OCI-M2 (cell line): ENCODE measurements at regions not wholly inside any gene's neighbourhood (a gene's known extent, or its start where the extent isn't known, plus 50 kb on each side); places are given as distances from the start of the nearest gene placed in this dataset.
"Not testable (repeated sequence)": the region's sequence is repeated elsewhere in the genome, so short reads cannot be mapped to it uniquely, and the experiment has no call there.

ENCODE experiments used
- DNase-seq: peaks from one replicate; lab custom pipeline; 2025; ENCODE audit not compliant: unreplicated experiment; lab: John Stamatoyannopoulos, UW

GRCh38 chr13:90014038-90014437 is 1333.4 kb upstream of the MIR17HG start:
- DNase-seq: no peak

DNA sequence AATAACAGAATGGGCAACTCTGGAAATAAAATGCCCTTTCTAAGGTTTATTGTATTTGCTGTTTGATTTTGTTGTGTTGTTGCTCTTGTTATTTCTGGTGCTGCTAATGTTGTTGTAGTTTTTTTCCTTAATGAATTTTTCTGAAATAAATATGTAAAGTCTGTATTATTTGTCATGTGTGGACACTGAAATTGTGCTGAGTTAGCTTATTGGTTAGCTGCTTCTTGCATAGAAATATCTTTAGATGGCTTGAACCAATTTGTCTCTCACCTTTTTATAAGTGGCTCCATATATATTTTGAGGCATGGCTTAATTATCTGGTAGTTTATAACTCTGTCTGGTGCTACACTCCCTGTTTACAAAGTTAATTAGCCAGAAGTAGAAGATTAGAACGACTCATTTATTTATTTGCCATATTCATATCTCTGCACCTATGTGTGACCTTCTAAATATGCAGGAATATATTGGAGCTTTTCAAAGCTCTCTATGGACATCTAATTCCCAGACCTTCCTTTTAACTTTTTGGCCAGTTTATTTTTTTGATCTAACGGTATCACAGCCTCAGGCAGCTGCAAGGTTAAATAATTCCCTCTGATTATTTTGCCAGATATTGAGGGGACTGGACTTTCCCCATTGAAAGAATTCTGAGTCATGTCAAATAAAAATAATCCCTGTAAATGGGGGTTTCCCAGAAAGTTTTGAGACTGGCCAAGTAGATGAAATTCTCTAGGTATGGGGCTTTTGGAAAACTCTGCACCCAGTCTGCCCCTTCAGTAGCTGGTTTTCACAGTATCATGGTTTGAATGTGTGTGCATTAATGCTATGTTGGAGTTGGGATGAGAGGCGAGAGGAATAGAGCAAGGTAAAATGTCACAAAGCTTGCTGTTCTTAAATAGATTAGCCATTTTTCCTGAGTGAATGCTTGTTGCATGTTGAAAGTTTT is 1331.7 kb upstream of the MIR17HG start:
- DNase-seq: no peak

- no peak for DNase-seq
These were observed 1330.8 kb upstream of the MIR17HG start for GRCh38 chr13:90016688-90017087.

DNA sequence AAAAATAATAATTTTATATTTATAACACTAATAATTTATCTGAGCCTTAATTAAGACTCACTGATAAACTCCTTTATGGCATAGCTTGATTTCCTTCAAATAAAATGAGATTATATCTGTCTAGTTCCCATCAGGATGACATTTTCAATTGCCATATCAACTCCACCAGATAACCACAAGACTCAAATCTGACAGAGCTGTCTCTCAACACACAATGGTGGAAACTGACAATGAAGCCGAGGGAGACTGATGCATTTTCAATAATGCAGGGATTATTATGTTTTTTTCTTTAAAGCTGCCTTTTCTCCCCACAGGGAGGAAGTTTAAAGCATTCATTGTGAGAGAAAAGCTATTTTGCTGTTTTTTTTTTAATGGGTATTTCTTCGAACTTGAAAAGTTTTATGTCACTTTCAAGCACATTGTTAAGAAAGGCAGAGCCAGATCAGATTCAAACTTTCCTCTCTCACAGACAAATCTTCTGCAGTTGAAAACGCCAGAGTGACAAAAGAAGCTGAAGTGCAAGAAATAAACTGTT is 1326.9 kb upstream of the MIR17HG start:
- DNase-seq: no peak

DNA sequence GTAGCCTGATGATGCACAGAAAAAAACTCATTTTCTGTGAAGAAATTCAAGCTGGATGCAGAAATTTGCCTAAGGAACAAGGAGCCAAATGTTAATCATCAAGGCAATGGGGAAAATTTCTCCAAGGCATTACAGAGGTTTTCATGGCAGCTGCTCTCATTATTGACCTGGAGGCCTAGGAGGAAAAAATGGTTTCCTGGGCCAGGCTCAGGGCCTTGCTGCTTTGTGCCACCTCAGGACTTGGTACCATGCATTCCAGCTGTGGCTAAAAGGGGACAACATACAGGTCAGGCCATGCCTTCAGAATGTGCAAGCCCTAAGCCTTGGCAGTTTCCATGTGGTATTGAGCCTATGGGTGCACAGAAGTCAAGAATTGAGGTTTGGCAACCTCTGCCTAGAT is 1320.1 kb upstream of the MIR17HG start:
- no peak for DNase-seq

GRCh38 chr13:90032313-90032712 is 1315.2 kb upstream of the MIR17HG start:
- no peak for DNase-seq

DNA sequence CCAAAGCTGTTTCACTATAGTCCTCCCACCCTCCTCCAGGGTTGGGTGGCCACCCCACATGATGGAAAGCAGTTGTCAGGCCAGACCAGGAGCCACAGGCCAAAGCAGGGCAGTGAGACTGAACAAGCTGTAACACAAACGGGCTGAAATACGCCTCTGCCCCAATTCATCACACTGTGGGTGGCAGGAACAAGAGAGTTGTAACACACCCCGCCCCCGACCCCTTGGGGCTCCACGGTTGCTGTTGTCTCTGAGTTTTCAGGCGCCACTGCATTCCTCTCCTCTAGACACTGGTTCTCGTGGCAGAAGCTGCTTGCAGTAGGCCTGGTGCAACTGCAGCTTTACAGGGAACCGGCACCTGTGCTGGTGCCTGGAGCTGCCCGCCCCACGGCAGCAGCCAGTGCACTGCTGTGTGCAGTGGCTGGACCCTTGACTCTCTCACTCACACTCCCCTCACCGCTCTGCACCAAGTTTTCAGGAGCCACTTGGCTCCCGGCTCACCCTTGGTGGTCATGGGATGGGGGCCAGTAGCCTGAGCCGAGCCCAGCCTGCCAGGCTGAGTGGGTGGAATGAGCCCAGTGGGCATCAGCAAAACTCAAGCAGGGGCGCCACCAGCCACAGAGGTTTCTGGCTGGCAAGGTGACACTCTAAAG is 1314.5 kb upstream of the MIR17HG start:
- DNase-seq: no peak

DNA sequence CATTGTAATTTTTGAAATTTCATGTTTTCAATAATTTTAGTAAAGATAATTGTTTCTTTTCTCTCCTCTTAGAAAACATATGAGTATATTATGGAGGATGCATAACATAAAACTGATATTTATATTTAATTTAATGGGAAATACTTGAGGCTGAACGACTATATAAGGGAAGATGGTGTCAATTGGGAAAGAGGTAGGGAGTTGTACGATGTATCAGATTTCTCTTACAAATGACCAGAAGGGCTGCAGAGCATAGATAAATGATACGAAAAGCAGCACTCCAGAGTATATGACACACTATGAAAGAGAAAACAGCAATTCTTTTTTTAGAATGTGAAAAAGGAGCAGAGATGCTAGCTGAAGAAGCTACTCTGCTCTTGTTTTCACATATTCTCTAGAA is 1308.0 kb upstream of the MIR17HG start:
- DNase-seq: no peak

DNA sequence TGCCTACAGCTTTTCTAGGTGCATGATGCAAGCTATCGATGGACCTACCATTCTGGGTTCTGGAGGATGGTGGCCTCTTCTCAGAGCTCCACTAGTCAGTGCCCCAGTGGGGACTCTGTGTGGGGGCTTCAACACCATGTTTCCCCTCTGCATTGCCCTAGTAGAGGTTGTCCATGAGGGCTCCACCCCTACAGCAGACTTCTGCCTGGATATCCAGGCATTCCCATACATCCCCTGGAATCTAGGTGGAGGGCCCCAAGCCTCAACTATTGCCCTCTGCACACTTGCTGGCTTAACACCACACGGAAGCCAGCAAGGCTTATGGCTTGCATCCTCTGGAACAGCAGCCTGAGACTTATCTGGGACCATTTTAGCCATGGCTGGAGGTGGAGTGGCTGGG is 1299.9 kb upstream of the MIR17HG start:
- no peak for DNase-seq

DNA sequence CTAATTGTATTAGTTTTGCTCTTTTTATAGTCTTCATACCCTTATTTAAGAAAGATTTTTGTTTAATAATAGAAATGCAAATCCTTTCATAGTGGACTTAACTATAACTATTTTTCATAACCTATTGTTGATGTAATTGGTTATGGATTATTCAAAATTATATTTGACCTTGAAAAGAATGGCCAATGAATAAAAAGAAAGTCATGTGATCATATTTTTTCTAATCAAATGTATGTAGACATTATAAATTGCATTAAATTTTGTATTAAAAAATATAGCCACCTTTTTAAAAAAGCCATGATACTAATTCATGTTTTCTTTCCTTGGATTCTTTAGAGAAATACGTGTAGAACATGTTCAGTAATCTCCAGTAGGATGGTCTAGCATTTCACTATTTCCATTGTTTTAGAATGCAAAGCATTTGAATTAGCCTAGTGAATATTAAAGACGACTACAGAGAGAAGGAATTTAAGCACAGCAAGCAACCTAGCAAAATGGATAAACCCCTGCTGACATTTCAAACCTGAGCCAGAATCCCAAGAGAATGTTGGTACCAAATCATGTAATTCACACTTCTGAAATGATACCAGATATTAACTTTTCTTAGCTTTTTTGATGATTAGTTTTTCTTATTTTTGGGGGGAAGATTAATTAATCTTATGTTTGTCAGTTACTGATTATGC is 1297.4 kb upstream of the MIR17HG start:
- DNase-seq: no peak

DNA sequence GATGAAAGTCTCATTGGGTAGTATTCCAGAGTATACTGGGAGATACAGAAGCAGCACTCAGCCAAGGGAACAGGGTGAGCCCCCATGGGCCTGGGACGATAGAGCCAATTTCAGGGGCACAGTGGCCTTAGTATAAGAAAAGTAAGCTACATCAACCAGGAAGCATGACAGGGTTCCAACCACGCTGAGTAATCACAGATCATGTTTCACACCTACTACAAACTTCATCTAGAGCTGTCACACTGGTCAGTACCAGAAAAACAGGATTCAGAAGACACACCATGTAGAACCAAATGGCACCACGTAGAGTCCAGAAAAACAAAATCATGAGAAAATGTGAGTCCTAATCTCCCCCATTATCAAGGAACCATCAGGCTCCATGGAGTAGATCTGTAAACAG is 1292.4 kb upstream of the MIR17HG start:
- no peak for DNase-seq

DNA sequence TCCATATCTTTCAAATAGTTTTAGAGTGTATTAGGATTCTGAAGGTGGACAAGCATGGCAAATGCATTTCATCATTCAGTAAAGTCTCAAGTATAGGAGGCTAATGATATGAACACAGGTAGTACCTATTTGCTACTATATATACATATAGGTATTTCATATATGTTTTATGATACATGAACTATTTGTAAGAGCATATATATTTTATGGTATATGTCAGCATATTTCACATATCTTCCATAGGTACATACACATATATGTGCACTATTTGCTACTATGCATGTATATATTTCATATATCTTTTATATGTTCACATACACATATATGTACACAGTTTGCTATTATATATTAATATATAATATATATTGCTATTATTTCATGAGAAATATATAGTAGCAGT is 1291.7 kb upstream of the MIR17HG start:
- DNase-seq: no peak

- DNase-seq: not testable (repeated sequence)
These were observed 1283.3 kb upstream of the MIR17HG start for GRCh38 chr13:90064226-90064625.

DNA sequence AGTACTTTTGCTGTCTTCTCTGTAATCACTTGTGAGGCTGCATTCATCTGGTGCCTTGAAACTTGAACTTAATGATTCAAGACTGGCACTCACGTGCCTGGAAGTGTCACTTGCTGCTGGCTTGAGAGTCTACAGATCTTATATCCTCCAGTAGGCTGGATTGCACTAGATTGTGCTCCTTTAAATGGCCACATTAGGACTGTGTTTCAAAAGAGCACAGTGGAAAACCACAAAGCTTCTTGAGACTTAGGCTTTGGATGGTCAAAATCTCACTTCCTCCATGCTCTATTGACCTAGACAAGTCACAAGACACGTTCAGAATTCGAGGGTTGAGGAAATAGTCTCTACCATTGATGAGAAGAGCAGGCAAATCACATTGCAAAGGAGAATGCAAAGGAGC is 1278.8 kb upstream of the MIR17HG start:
- no peak for DNase-seq

DNA sequence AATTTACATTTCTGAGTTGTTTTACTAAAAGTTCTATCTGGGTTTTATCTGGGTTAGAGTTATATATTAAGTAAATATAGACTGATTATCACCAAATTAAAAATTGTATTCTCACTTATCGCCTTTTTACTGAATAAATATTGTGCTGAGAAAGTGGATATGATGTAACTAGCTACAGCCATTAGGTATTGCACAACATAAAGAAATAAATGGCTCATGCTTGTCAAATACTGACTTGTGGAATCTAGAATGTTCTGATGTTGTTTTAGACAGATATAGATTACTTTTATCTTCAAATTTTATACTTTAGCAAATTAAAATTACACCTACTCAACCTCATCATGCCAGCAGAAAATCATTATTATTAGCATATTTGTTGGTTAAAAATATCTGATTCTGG is 1277.1 kb upstream of the MIR17HG start:
- no peak for DNase-seq

- no peak for DNase-seq
These were observed 1276.5 kb upstream of the MIR17HG start for GRCh38 chr13:90070837-90071525.

DNA sequence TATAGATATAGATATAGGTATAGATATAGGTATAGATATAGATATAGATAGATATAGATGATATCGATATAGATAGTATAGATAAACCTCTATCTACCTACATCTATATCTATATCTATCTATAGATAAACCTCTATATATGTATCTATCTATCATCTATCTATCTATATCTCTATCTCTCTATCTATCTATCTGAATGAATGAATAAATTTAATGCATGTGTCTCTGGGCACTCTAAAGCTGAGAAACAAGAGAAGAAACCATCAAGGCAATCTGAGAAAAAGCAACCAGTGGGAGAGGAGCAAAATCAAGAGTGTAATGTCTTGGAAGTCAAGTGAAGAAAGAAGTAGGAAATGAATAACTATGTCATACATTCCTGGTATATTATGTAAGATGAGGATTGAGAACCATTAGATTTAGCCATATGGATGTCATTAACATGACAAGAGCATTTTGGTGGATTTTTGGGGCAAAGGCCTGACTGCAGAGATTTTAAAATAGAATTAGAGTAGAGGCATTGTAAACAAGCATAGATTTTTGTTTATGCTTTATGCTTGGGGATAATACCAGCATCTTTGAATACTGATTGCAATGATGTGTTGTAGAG is 1262.7 kb upstream of the MIR17HG start:
- DNase-seq: no peak

DNA sequence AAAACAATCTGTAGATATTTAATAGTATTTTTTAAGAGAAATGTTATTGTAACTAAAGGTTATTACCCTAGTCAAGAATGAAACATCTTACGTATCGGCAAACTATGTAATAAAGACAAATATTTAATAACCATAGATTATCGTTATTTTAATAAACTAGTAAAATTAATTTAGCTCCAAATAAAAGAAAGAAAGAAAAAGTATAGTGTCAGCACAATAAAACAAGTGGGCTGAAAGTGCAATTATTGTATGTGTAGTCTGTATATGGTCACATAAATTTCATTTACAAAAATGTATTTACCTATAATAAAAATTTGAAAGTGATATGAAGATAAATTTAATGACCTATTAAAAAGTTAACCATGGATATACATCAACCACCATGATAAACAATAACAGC is 1258.4 kb upstream of the MIR17HG start:
- DNase-seq: no peak

DNA sequence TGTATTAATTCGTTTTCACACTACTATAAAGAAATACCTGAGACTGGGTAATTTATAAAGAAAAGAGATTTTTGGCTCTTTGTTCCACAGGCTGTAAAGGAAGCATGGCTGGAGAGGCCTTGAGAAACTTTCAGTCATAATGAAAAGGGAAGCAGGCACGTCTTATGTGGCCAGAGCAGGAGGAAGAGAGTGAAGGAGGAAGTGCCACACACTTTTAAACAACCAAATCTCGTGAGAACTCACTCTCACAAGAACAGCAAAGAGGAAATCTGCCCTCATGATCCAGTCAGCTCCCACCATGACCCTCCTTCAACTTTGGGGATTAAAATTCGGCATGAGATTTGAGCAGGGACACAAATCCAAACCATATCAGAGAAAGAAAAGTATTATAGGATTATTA is 1255.9 kb upstream of the MIR17HG start:
- DNase-seq: no peak

DNA sequence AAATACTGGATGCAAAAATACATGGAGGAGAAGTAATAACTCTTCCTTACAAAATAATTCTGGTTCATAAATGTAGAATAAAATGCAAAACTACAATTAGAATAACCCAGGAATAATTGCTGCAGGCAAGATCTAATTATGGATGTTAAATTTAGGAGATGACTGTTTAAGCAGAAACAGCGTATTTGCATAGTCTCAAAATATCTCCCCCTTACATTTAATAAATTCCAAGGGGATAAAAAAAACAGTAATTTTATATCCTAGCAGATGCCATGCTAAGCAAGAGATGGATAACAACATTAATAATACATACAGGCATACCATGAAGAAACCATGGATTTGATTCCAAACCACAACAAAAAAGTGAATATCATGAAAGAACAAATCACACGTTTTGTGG is 1253.1 kb upstream of the MIR17HG start:
- no peak for DNase-seq

GRCh38 chr13:90098577-90098976 is 1248.9 kb upstream of the MIR17HG start:
- no peak for DNase-seq
